Left ventricle myocardium superior (tissue), 1 donor: ENCODE measurements at regions not wholly inside any gene's neighbourhood (a gene's known extent, or its start where the extent isn't known, plus 50 kb on each side); places are given as distances from the start of the nearest gene placed in this dataset.
"Not testable (repeated sequence)": the region's sequence is repeated elsewhere in the genome, so short reads cannot be mapped to it uniquely, and the experiment has no call there.

Experiments
- ATAC-seq: fragments of 200-7000 bp; cut with Tn5 transposase; one replicate; pipeline ENCODE4 v1.9.1; 2020; ENCODE audit warnings: mild to moderate bottlenecking, moderate library complexity
- DNase-seq: peaks from one replicate; pipeline ENCODE4 v3.0.0-alpha.2; 2020
- intact Hi-C: fragments of 100-400 bp; cut with micrococcal nuclease; formaldehyde crosslinking; loops from one replicate; pipeline ENCODE4 v1.11.0; 2022
- donor health status: DM: no; HTN: yes; CAD: no; lungs with severe emphysema.

DNA sequence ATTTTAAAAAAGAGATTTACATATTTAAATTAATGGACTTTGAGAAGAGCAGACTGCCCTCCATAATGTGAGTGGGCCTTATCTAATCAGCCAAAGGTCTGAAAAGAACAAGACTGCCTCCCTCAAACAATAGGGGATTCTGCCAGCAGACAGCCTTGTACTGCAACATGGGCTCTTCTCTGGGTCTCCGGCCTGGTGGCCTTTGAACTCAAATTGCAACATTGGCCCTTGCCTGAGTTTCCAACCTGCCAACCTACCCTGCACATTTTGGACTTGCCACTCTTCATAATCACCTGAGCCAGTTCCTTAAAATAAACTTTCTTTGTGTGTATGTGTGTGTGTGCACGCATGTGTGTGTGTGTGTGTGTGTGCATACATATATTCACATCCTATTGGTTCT, 90.8 kb upstream of the OTUD4 start:
- ATAC-seq (no peak), DNase-seq (no peak)
- intact Hi-C loops: no loop called here

DNA sequence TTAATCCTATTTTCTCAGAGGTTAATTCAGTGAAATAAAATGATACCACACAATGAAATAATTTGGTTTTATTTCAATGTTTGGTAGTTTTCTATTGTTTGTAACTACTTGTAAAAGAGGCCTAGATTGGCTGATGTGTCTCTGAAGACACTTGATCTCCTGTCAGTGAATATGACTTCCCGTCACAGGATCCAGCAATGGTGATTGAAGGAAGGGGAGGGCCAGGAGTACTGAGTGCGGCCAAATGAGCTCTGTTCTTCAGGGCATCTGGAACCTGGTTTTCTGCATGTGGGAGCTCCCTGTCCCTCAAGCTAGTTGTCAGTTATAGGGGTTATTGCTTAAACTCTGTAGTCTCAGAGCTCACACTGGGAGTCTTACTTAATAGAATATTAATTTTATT, 86.5 kb upstream of the OTUD4 start:
- intact Hi-C loops: no loop called here
- no peak for ATAC-seq

DNA sequence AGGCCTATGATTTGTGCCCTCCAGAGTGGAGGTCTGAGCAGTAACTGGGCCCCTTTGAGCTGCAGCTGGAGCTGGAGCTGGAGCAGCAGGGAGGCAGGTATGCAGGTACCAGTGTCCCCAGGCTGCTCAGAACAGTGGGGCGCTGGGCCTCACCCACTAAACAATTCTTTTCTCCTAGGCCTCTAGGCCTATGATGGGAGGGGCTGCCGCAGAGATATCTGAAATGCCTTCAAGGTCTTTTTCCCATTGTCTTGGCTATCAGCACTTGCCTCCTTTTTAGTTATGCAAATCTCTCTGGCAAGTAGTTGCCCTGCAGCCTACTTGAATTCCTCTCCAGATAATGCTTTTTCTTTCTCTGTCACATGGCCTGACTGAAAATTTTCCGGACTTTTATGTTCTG, 79.7 kb upstream of the OTUD4 start:
- ATAC-seq (no peak), DNase-seq (no peak)
- intact Hi-C loops: no loop called here

More for the DNA sequence above, 86.5 kb upstream of the OTUD4 start:
- no peak for DNase-seq

- intact Hi-C loops, ATAC-seq: not testable (repeated sequence)
Observed at GRCh38 chr4:145255311-145255710, 74.9 kb upstream of the OTUD4 start.

GRCh38 chr4:145252190-145252589, 71.8 kb upstream of the OTUD4 start:
- intact Hi-C loops: no loop called here
- ATAC-seq (no peak), DNase-seq (no peak)

More at GRCh38 chr4:145255311-145255710, 74.9 kb upstream of the OTUD4 start:
- not testable (repeated sequence) for DNase-seq

DNA sequence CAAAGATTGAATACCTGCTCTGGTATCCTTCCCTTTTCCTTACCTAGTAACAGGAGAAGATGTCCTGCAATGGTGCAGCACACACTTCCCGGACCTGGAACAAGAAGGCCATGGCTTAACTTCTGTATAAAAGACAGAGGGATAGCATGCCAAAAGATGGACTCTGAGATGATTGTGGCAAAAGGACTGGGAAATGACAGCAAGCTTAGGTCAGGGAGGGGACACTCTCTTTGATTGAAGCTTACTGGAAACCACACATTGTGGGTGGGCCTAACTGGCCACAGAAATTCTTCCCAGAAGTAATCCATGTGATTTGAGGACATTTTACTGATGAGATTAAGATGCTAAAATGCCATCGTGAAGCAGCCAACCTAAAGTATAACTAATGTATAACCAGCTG, 71.0 kb upstream of the OTUD4 start:
- intact Hi-C loops: no loop called here
- DNase-seq (no peak), ATAC-seq (no peak)

DNA sequence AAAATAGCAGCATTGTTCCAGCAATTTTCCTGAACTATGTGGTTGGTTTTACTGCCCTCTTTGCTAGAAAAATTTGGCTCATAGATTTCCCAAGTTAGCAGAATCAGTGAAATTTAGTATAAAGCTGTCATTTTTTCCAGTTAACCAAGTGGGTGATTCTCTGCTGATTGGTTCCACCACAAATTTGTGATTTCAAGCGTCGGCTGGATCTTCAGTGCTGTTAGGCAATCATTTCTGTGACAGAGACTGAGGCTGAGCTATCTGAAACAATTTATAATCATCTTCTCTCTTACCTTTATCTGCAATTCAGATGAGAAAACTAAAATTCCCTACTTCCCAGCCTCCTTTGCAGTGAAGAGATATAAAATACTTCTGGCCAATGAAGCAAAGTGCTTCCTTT, 68.6 kb upstream of the OTUD4 start:
- DNase-seq: no peak
- intact Hi-C loops: no loop called here
- ATAC-seq: no peak

DNA sequence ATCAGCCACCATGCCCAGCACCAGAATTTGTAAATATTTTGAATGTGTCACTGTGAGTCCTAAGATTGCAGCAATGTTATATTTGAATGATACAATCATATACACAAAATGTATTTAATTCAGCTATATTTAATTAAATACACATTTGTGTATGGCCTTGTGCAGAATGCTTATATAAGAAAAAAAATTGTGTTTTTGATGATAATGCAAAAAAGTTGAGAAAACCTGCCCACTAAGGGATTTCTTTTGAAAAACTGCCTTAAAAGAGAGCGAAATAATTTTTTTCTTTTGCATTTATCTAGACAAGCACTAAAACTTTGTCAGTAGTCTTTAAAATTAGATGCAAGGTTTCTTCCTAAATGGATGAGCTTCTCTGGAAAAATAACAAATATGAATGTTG, 68.1 kb upstream of the OTUD4 start:
- intact Hi-C loops: no loop called here
- ATAC-seq (no peak), DNase-seq (no peak)

- DNase-seq (no peak), ATAC-seq (peak; percentile 74)
- intact Hi-C loops: loop anchor here (5.0 kb wide), 2 partner anchors 323 to 373 kb away; no protein-coding TSS in a partner anchor
Observed at GRCh38 chr4:145234091-145234706, 53.8 kb upstream of the OTUD4 start.

DNA sequence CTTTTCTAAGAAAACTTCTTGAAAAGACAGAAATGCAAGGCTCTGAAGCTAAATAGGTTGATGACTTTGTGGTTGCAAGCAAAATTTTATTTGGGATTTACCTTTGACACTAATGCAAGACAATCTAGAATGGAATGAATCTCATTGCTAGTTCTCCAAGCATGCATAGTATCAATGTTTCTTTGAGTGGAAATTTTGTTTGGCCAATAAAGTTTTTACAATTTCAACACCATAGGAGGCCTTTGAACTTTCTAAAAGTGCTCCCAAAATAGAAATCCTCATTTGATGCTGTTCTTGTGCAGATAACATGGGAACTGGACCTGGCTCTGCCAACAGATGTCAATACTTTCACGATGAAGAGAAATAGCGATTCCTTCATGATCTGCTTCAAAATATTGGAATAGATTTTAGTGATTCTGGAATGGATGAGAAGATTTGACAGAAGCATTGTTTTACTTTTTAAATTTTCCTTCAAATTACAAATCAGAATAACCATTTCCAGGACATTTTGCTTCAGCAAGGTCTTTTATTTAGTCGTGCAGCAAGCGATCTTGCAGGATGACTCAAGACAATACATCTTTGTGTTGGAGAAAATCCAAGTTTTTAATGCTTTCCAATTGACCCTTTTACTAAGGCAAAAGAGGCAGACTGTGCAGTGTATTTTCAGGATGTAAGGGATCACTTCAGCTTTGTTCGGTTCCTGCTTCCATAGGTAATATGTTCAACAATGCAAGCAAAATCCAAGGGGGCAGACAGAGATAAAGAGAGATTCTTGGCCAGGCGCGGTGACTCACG, 51.7 kb upstream of the OTUD4 start:
- ATAC-seq (no peak), DNase-seq (no peak)
- intact Hi-C loops: loop anchor here (5.0 kb wide), 2 partner anchors 325 to 375 kb away; no protein-coding TSS in a partner anchor

DNA sequence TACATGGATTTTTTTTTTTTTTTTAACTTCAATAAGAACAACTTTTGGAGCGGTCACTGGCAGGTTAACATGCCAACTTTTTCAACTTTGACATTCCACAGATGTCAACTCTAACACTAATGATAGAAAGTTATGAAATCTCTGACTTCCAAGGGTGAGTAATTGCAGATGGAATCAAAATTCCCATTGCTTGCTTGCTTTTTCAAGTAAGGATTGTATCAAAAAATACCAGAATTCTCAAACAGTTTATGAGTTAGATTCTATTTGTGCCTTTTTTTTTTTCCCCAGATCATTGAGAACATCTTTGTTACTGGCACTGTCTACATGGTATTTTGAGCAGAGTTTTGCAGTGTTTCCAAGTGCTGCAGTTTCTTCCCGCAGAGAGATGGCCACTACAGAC, 50.3 kb upstream of the OTUD4 start:
- DNase-seq (no peak), ATAC-seq (peak; percentile 78)
- intact Hi-C loops: loop anchor here (5.0 kb wide), 2 partner anchors 327 to 377 kb away; no protein-coding TSS in a partner anchor
